HG03432 (cell line): ENCODE measurements at regions not wholly inside any gene's neighbourhood (a gene's known extent, or its start where the extent isn't known, plus 50 kb on each side); places are given as distances from the start of the nearest gene placed in this dataset.

Experiments
- ATAC-seq: cut with Tn5 transposase; IDR thresholded peaks from one replicate; pipeline ENCODE4 v1.9.1; 2021; ENCODE audit warnings: mild to moderate bottlenecking, moderate library complexity; ENCODE audit not compliant: unreplicated experiment

GRCh38 chr18:38402509-38402908, 836.9 kb upstream of the CELF4 start:
- ATAC-seq, result no peak

- ATAC-seq, result no peak
Observed at GRCh38 chr18:38397094-38397493, 831.5 kb upstream of the CELF4 start.

- no peak for ATAC-seq
Observed at GRCh38 chr18:38386146-38386545, 820.5 kb upstream of the CELF4 start.

GRCh38 chr18:38369772-38370690, 804.4 kb upstream of the CELF4 start:
- ATAC-seq, result no peak

- ATAC-seq, result no peak
Observed at GRCh38 chr18:38368886-38369285, 803.3 kb upstream of the CELF4 start.

- ATAC-seq, result no peak
Observed at GRCh38 chr18:38368246-38368645, 802.6 kb upstream of the CELF4 start.

- no peak for ATAC-seq
Observed at GRCh38 chr18:38367473-38367872, 801.9 kb upstream of the CELF4 start.

- no peak for ATAC-seq
Observed at GRCh38 chr18:38362286-38362792, 796.7 kb upstream of the CELF4 start.

GRCh38 chr18:38358805-38359657, 793.4 kb upstream of the CELF4 start:
- no peak for ATAC-seq

GRCh38 chr18:38353149-38353548, 787.6 kb upstream of the CELF4 start:
- no peak for ATAC-seq

- no peak for ATAC-seq
Observed at GRCh38 chr18:38350141-38350540, 784.5 kb upstream of the CELF4 start.

- ATAC-seq, result no peak
Observed at GRCh38 chr18:38330573-38330972, 765.0 kb upstream of the CELF4 start.

GRCh38 chr18:38329145-38329544, 763.5 kb upstream of the CELF4 start:
- ATAC-seq, result no peak

- no peak for ATAC-seq
Observed at GRCh38 chr18:38322206-38322605, 756.6 kb upstream of the CELF4 start.

- ATAC-seq, result no peak
Observed at GRCh38 chr18:38321262-38321661, 755.7 kb upstream of the CELF4 start.

GRCh38 chr18:38318416-38318815, 752.8 kb upstream of the CELF4 start:
- ATAC-seq, result no peak

- ATAC-seq, result no peak
Observed at GRCh38 chr18:38313831-38314230, 748.2 kb upstream of the CELF4 start.

- no peak for ATAC-seq
Observed at GRCh38 chr18:38312532-38312931, 746.9 kb upstream of the CELF4 start.

- ATAC-seq, result no peak
Observed at GRCh38 chr18:38310936-38311335, 745.3 kb upstream of the CELF4 start.

GRCh38 chr18:38307914-38308313, 742.3 kb upstream of the CELF4 start:
- ATAC-seq, result no peak

- no peak for ATAC-seq
Observed at GRCh38 chr18:38305961-38306360, 740.4 kb upstream of the CELF4 start.

GRCh38 chr18:38301621-38302020, 736.0 kb upstream of the CELF4 start:
- ATAC-seq, result no peak
